GM12873 (cell line): ENCODE measurements at regions not wholly inside any gene's neighbourhood (a gene's known extent, or its start where the extent isn't known, plus 50 kb on each side); places are given as distances from the start of the nearest gene placed in this dataset.

Source experiments
- TF ChIP-seq, protein P1 (sequence below): IDR thresholded peaks from 2 replicates; pipeline ENCODE4 v1.5.1; 2012; ENCODE audit warnings: low read depth, mild to moderate bottlenecking, moderate library complexity, low read length, control low read depth; ENCODE audit not compliant: insufficient read depth; ENCODE audit errors: missing control alignments

DNA sequence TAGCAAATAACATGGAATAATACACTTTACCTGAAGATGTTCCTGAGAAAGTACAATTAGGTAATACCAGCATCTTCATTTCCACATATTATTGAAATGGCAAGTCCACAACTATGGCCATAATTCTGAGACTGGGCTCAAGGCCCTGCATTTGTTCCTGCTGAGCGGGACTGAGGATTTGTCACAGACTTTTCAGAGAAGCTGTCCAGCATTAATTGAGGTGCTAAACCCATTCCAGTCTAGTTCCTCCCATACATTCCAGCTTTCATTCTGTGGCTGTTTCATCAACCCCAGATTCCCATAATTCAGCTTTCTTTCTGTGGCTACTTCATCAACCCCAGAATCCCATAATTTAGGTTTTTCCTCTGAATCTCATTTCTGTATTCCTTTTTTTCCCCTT is 293.4 kb upstream of the GBE1 start:
- TF ChIP-seq, protein P1, sequence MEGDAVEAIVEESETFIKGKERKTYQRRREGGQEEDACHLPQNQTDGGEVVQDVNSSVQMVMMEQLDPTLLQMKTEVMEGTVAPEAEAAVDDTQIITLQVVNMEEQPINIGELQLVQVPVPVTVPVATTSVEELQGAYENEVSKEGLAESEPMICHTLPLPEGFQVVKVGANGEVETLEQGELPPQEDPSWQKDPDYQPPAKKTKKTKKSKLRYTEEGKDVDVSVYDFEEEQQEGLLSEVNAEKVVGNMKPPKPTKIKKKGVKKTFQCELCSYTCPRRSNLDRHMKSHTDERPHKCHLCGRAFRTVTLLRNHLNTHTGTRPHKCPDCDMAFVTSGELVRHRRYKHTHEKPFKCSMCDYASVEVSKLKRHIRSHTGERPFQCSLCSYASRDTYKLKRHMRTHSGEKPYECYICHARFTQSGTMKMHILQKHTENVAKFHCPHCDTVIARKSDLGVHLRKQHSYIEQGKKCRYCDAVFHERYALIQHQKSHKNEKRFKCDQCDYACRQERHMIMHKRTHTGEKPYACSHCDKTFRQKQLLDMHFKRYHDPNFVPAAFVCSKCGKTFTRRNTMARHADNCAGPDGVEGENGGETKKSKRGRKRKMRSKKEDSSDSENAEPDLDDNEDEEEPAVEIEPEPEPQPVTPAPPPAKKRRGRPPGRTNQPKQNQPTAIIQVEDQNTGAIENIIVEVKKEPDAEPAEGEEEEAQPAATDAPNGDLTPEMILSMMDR, result no peak

DNA sequence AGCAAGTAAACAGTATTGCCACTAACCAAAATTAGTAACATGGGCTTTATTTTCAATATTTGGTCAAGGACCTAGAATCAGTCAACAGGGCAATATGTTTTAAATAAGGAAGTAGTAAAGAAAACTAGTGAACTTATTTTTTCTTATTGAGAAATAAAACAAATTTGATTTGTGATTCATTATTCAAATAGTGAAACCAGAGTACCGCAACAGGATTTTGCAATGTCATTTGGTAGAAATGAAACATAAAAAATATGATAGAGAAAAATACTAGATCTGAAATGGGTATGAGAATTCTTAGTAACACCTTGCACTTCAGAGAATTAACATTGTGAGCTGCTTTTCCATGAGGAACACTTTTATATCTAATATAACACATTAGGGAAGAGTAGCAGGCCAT is 291.8 kb upstream of the GBE1 start:
- TF ChIP-seq, protein P1, result no peak

DNA sequence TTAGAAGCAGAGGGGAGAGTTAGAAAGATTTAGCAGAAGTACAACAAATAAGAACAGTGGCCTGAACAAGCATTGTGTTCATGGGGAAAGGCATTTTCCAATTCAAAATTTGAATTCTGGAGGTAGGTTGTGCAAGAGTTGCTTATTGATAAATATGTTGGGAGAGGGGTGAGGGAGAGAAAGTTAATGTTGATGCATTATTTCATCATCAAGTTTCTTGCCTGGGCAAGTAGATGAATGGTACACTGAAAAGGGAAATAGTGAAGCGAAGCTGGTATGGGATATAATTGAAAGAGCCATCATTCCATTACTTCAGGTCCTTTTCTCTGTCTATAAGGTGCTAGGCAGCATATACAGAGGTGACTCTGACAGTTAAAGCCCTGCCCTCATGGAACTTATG is 288.9 kb upstream of the GBE1 start:
- TF ChIP-seq, protein P1, result no peak

DNA sequence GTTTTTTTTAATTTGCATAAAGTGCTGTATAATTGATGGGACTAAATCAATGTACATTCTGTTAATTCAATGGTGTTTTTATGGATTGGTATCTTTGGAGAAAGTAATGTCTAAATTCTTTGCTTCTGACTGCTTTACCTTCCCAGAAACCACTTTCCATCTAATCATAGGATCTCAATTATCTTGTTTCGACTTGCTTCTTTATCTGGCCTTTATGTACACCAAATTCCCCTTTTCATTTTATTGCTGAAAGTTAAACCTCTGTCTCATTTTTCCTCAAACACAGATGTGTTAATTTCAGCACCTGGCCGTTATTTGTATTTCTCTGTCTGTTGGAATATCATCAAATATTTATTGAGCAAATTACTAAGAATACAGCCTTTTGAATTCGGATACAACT is 287.3 kb upstream of the GBE1 start:
- TF ChIP-seq, protein P1, result no peak

DNA sequence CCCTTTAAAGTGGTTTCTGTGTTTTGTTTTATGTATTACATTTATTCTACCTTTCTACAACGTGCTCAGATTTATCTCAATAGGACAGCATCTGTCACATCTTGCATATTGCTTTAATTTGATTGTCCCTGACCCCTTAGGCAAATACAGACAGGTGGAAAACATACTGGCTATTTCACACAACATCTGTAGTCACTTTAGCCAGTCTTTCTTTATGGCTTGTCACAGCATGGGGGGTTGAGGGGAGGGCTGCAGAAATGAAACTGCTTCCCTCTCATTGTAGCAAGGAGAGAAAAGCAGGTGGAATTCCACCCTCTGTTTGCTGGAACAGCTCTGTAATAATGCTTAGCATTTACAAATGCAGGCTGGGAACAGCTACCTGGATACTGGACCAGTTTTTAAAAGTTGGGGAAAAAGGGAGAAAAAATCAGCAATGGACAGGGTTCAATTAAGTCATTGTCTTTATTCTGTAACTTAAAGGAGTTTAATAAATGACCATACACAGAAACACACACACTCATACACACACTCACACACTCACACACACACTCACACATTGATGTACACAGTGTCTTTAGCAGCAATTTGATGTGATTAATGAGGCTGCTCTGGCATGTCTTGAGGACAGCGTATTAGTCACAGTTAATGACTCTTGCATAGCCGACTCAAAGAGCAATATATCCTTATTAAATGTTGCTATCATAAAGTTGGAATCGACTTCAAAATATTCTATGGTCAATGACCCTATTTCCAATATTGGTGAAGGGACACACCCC is 283.7 kb upstream of the GBE1 start:
- TF ChIP-seq, protein P1, result no peak

DNA sequence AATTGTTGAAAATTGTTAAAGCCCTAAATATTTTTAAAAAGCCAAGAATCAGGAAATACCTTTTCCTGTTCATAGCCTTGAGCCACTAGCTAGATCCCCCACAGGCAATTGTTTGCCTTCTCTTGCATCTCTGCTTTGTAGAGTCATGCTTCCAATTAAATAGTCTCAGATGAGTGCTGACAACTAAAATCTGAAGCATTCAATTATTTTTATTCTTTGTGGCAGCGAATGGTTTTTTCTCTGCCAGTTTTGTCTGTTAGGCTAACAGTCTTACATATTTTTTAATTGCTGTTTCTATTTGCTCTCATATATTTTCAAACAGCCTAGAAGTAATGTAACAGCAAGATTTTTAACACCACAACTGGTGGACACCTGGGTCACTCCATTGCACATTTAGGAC is 277.1 kb upstream of the GBE1 start:
- TF ChIP-seq, protein P1, result no peak

DNA sequence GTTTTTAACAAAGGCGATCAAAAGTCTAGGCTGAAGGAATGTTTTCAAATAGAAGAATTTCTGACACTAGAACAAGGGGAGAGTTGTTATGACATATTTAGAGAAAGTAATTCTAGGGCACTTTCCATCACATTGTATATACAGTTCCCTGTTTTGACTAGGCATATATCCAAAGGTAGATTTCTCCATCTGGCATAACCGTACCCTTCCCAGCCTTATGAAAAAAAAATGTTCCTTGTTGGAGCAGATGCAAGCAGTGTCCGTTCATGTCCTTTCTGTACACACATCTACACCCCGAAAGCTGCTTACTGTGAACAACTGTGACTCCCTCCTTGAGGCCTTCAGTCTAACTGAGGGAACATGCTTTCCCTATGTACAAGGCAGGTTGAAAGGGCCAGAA is 271.7 kb upstream of the GBE1 start:
- TF ChIP-seq, protein P1, result no peak

DNA sequence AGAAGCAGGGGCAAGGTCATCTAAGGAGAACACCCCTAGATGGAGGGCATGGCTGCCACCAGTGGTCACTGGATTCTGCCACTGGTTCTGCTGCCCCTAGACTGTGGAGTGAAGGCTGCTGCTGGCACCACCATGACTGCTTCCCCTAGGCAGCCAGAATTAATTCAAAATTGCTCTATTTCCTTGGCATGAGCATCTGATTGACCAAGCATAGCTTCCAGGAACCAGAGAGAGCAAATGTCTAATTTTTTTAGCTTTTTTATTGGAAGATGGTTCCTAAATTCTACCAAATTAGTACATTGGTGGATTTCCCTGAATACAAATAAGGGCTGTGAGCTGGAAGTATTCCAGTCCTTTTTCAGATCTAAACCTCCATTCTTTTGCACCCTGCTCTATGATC is 270.2 kb upstream of the GBE1 start:
- TF ChIP-seq, protein P1, result no peak
